ENCODE measurements at regions not wholly inside any gene's neighbourhood (a gene's known extent, or its start where the extent isn't known, plus 50 kb on each side); places are given as distances from the start of the nearest gene placed in this dataset.

- Histone ChIP-seq H3K9me2 (no peaks in the 10 kb centered on the region), H3K4me3 (ENCODE audit: low read depth in 2 of 2, low read length in 1 of 2) (no peak overlapping the region), H3K9me3 (no peaks in the 10 kb centered on the region; the same call in 1 of the 2 replicates), H3K79me2 (ENCODE audit: insufficient read depth) (no peaks in the 10 kb centered on the region), H3K9ac (no peak overlapping the region), H3K27ac (ENCODE audit: low read depth in 2 of 2, low read length in 1 of 2) (no peak overlapping the region), H3K4me1 (ENCODE audit: control insufficient read depth in 1 of 2, insufficient read depth in 2 of 2, low read depth in 1 of 2, low read length in 1 of 2) (no peaks in the 10 kb centered on the region), H4K20me1 (ENCODE audit: insufficient read depth) (no peaks in the 10 kb centered on the region), H2AFZ (ENCODE audit: low read depth) (no peak overlapping the region), H3K4me2 (no peak overlapping the region), H3F3A (replicated peaks; ENCODE audit: insufficient read depth) (no peaks in the 10 kb centered on the region), H3K27me3 (ENCODE audit: insufficient read depth) (no peaks in the 10 kb centered on the region), H3K36me3 (replicated peaks in 1 of 2; ENCODE audit: control insufficient read depth in 1 of 2, insufficient read depth in 2 of 2, low read length in 1 of 2) (no peaks in the 10 kb centered on the region)
- TF ChIP-seq MEF2A (IDR thresholded peaks at IDR 0.05; ENCODE audit: borderline replicate concordance, low read depth) (no peak), RFX5 (IDR thresholded peaks at IDR 0.05; ENCODE audit: low read length) (no peak), FOXJ3 (CRISPR knock-in tag; IDR thresholded peaks at IDR 0.05) (no peak), GABPA (IDR thresholded peaks at IDR 0.05; ENCODE audit: low read depth) (no peak), JUND (IDR thresholded peaks at IDR 0.05) (no peak), USF2 (IDR thresholded peaks at IDR 0.05; ENCODE audit: borderline replicate concordance, low read depth, low read length) (no peak)
- TF ChIP-seq, protein P1, sequence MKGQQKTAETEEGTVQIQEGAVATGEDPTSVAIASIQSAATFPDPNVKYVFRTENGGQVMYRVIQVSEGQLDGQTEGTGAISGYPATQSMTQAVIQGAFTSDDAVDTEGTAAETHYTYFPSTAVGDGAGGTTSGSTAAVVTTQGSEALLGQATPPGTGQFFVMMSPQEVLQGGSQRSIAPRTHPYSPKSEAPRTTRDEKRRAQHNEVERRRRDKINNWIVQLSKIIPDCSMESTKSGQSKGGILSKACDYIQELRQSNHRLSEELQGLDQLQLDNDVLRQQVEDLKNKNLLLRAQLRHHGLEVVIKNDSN (IDR thresholded peaks at IDR 0.05; ENCODE audit: borderline replicate concordance, low read depth) = no peak
- POLR2A ChIA-PET = no interaction called here
- no peak for DNase-seq
- CTCF ChIA-PET = interaction anchor here (1.2 kb wide), 1 partner anchor 62 kb away, joined by 4 read pairs; no protein-coding TSS in a partner anchor
- 60% methylated on average over 1 of the region's 4 CpGs for WGBS (ENCODE audit: low lambda C conversion rate)
Observed at GRCh38 chr10:125568156-125568555, 114.8 kb downstream of the TEX36 start.

DNA sequence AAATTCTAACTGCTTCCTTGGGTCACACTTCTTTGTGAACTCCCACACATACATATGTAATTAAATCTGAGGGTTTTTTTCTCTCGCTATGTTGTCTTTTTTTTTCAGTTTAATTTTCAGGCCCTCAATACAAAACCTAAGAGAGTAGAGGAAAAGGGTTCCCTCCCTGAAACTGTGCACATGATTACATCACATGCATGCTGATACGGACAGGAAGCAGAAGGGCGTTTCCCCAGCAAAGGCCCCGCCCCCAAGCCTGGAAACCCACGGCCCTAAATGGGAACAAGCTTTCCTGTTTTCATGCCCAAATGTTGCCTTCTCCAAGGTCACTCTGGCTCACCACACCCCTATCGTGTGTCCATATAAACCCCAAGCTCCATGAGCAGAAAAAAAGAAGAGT is 115.4 kb downstream of the TEX36 start:
- Histone ChIP-seq H3K9me3 (no peaks in the 10 kb centered on the region; the same call in 1 of the 2 replicates), H3K27me3 (ENCODE audit: insufficient read depth) (no peaks in the 10 kb centered on the region), H3F3A (replicated peaks; ENCODE audit: insufficient read depth) (no peaks in the 10 kb centered on the region), H2AFZ (ENCODE audit: low read depth) (no peak overlapping the region), H3K4me1 (ENCODE audit: control insufficient read depth in 1 of 2, insufficient read depth in 2 of 2, low read depth in 1 of 2, low read length in 1 of 2) (no peaks in the 10 kb centered on the region), H3K9ac (no peak overlapping the region), H3K36me3 (replicated peaks in 1 of 2; ENCODE audit: control insufficient read depth in 1 of 2, insufficient read depth in 2 of 2, low read length in 1 of 2) (no peaks in the 10 kb centered on the region), H3K4me2 (no peak overlapping the region), H3K9me2 (no peaks in the 10 kb centered on the region), H3K79me2 (ENCODE audit: insufficient read depth) (no peaks in the 10 kb centered on the region), H3K27ac (ENCODE audit: low read depth in 2 of 2, low read length in 1 of 2) (no peak overlapping the region), H4K20me1 (ENCODE audit: insufficient read depth) (no peaks in the 10 kb centered on the region), H3K4me3 (ENCODE audit: low read depth in 2 of 2, low read length in 1 of 2) (no peak overlapping the region)
- no peak for DNase-seq
- ChIA-PET POLR2A (no interaction called here), CTCF (interaction anchor here (1.2 kb wide), 1 partner anchor 63 kb away, joined by 4 read pairs; no protein-coding TSS in a partner anchor)
- TF ChIP-seq, protein P2, sequence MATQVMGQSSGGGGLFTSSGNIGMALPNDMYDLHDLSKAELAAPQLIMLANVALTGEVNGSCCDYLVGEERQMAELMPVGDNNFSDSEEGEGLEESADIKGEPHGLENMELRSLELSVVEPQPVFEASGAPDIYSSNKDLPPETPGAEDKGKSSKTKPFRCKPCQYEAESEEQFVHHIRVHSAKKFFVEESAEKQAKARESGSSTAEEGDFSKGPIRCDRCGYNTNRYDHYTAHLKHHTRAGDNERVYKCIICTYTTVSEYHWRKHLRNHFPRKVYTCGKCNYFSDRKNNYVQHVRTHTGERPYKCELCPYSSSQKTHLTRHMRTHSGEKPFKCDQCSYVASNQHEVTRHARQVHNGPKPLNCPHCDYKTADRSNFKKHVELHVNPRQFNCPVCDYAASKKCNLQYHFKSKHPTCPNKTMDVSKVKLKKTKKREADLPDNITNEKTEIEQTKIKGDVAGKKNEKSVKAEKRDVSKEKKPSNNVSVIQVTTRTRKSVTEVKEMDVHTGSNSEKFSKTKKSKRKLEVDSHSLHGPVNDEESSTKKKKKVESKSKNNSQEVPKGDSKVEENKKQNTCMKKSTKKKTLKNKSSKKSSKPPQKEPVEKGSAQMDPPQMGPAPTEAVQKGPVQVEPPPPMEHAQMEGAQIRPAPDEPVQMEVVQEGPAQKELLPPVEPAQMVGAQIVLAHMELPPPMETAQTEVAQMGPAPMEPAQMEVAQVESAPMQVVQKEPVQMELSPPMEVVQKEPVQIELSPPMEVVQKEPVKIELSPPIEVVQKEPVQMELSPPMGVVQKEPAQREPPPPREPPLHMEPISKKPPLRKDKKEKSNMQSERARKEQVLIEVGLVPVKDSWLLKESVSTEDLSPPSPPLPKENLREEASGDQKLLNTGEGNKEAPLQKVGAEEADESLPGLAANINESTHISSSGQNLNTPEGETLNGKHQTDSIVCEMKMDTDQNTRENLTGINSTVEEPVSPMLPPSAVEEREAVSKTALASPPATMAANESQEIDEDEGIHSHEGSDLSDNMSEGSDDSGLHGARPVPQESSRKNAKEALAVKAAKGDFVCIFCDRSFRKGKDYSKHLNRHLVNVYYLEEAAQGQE (IDR thresholded peaks at IDR 0.05; ENCODE audit: low read depth, low read length) = no peak
- TF ChIP-seq GATA2 (CRISPR knock-in tag; IDR thresholded peaks at IDR 0.05) = no peak
- no peak for TF ChIP-seq CHD2 (IDR thresholded peaks at IDR 0.05; ENCODE audit: low read length, partially characterized antibody)
- no peak for TF ChIP-seq SIN3A (IDR thresholded peaks at IDR 0.05; ENCODE audit: borderline replicate concordance, low read depth, low read length)
- TF ChIP-seq YY1 (IDR thresholded peaks at IDR 0.05; ENCODE audit: low read depth) = no peak
- TF ChIP-seq EP300 (IDR thresholded peaks at IDR 0.05; ENCODE audit: borderline replicate concordance in 1 of 2, low read depth in 1 of 2, low read length in 1 of 2) = no peak
- no peak for TF ChIP-seq TAF1 (IDR thresholded peaks at IDR 0.05; ENCODE audit: borderline replicate concordance, low read depth, low read length)
- TF ChIP-seq RXRA (IDR thresholded peaks at IDR 0.05; ENCODE audit: borderline replicate concordance, low read depth) = no peak
- TF ChIP-seq POLR2AphosphoS5 (IDR thresholded peaks at IDR 0.05; ENCODE audit: low read depth, low read length) = no peak
- no peak for TF ChIP-seq SMC3 (IDR thresholded peaks at IDR 0.05; ENCODE audit: low read depth, low read length)
- no peak for TF ChIP-seq RFX5 (IDR thresholded peaks at IDR 0.05; ENCODE audit: low read length)
- TF ChIP-seq, protein P3, sequence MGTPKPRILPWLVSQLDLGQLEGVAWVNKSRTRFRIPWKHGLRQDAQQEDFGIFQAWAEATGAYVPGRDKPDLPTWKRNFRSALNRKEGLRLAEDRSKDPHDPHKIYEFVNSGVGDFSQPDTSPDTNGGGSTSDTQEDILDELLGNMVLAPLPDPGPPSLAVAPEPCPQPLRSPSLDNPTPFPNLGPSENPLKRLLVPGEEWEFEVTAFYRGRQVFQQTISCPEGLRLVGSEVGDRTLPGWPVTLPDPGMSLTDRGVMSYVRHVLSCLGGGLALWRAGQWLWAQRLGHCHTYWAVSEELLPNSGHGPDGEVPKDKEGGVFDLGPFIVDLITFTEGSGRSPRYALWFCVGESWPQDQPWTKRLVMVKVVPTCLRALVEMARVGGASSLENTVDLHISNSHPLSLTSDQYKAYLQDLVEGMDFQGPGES (IDR thresholded peaks at IDR 0.05; ENCODE audit: low read depth, low read length) = no peak
- TF ChIP-seq RAD21 (IDR thresholded peaks at IDR 0.05; ENCODE audit: low read length) = no peak
- TF ChIP-seq MAX (IDR thresholded peaks at IDR 0.05; ENCODE audit: low read depth) = no peak
- no peak for TF ChIP-seq MEF2A (IDR thresholded peaks at IDR 0.05; ENCODE audit: borderline replicate concordance, low read depth)
- no peak for TF ChIP-seq GABPA (IDR thresholded peaks at IDR 0.05; ENCODE audit: low read depth)
- TF ChIP-seq JUND (IDR thresholded peaks at IDR 0.05) = no peak
- no peak for TF ChIP-seq ELF1 (IDR thresholded peaks at IDR 0.05)
- 33% methylated on average over 6 of the region's 6 CpGs for WGBS (ENCODE audit: low lambda C conversion rate)

Measured in SK-N-SH (cell line).